ENCODE measurements at regions not wholly inside any gene's neighbourhood (a gene's known extent, or its start where the extent isn't known, plus 50 kb on each side); places are given as distances from the start of the nearest gene placed in this dataset.

- TF ChIP-seq EP300 (IDR thresholded peaks at IDR 0.05), result no peak
- TF ChIP-seq, protein P1, sequence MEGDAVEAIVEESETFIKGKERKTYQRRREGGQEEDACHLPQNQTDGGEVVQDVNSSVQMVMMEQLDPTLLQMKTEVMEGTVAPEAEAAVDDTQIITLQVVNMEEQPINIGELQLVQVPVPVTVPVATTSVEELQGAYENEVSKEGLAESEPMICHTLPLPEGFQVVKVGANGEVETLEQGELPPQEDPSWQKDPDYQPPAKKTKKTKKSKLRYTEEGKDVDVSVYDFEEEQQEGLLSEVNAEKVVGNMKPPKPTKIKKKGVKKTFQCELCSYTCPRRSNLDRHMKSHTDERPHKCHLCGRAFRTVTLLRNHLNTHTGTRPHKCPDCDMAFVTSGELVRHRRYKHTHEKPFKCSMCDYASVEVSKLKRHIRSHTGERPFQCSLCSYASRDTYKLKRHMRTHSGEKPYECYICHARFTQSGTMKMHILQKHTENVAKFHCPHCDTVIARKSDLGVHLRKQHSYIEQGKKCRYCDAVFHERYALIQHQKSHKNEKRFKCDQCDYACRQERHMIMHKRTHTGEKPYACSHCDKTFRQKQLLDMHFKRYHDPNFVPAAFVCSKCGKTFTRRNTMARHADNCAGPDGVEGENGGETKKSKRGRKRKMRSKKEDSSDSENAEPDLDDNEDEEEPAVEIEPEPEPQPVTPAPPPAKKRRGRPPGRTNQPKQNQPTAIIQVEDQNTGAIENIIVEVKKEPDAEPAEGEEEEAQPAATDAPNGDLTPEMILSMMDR (IDR thresholded peaks at IDR 0.05), result no peak
- TF ChIP-seq POLR2A (IDR thresholded peaks at IDR 0.05), result no peak
Observed at GRCh38 chr2:125560855-125561254, 1095.1 kb upstream of the GYPC start.

DNA sequence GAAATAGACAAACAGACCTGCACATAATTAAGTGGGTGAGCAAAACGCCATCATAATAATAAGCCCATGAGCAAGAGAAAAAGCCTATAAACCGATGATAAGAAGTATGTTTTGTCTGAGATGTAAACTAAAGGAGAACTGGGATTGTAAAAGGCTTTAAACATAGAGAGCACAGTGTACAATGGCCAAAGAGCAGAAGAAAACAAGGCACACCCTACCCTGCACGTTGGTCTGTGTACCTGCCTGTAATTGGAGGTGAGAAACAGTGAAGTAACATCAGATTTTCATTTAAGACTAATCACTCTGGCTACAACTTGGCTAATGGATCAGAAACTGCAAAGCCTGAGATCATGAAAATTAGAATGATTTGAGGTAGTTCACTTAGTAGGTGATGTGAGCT, 1094.7 kb upstream of the GYPC start:
- Histone ChIP-seq H3K27ac (no peak overlapping the region), H3K4me3 (no peak overlapping the region), H3K9me3 (no peaks in the 10 kb centered on the region), H3K36me3 (no peaks in the 10 kb centered on the region), H3K27me3 (no peaks in the 10 kb centered on the region), H3K4me1 (ENCODE audit: insufficient read depth) (no peaks in the 10 kb centered on the region)
- intact Hi-C loops (cut with DNase I), result no loop called here
- WGBS, 3 donors, result 48 to 63% (median 62%) methylated on average over 3 of the region's 3 CpGs
- TF ChIP-seq POLR2A (IDR thresholded peaks at IDR 0.05) (no peak), EP300 (IDR thresholded peaks at IDR 0.05) (no peak)
- TF ChIP-seq, protein P1 (IDR thresholded peaks at IDR 0.05), result no peak
- no peak for DNase-seq

More at GRCh38 chr2:125560855-125561254, 1095.1 kb upstream of the GYPC start:
- no peak overlapping the region for H3K4me3 ChIP-seq
- intact Hi-C loops (cut with DNase I), result no loop called here
- no peaks in the 10 kb centered on the region for H3K27me3 ChIP-seq
- whole genome bisulfite sequencing, 3 donors, result 69 to 82% (median 73%) methylated on average over 1 of the region's 1 CpG
- no peaks in the 10 kb centered on the region for H3K9me3 ChIP-seq
- H3K36me3 ChIP-seq, result no peaks in the 10 kb centered on the region
- H3K4me1 ChIP-seq (ENCODE audit: insufficient read depth), result no peaks in the 10 kb centered on the region
- DNase-seq, result no peak
- H3K27ac ChIP-seq, result no peak overlapping the region

- H3K4me3 ChIP-seq, result no peak overlapping the region
- H3K9me3 ChIP-seq, result no peaks in the 10 kb centered on the region
- intact Hi-C loops (cut with DNase I), result no loop called here
- H3K4me1 ChIP-seq (ENCODE audit: insufficient read depth), result no peaks in the 10 kb centered on the region
- no peak for TF ChIP-seq EP300 (IDR thresholded peaks at IDR 0.05)
- TF ChIP-seq, protein P1 (IDR thresholded peaks at IDR 0.05), result no peak
- no peak for TF ChIP-seq POLR2A (IDR thresholded peaks at IDR 0.05)
- H3K36me3 ChIP-seq, result no peaks in the 10 kb centered on the region
- H3K27me3 ChIP-seq, result no peaks in the 10 kb centered on the region
- H3K27ac ChIP-seq, result no peak overlapping the region
- no peak for DNase-seq
Observed at GRCh38 chr2:125562924-125563323, 1093.0 kb upstream of the GYPC start.

DNA sequence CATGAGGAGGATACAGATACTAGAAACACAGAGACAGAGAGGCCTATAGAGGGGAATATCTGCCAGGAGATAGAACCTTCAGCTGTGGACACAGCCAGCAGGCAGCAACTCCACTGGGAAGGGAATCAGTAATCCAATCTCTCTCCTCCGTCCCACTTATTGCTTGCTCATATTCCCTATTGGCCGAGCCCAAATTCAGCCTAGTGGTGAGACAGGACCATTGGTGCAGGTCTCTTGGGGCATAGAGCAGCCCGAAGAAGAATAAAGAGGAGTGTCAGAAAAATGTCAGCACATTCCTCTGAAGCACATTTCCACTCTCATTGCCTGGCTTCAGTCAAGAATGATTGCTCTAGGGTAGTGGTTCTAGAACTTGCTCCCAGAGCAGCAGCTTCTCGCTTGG, 1091.5 kb upstream of the GYPC start:
- Histone ChIP-seq H3K4me1 (ENCODE audit: insufficient read depth) (no peaks in the 10 kb centered on the region), H3K4me3 (no peak overlapping the region), H3K36me3 (no peaks in the 10 kb centered on the region), H3K27me3 (no peaks in the 10 kb centered on the region), H3K9me3 (no peaks in the 10 kb centered on the region), H3K27ac (no peak overlapping the region)
- 31 to 59% (median 53%) methylated on average over 4 of the region's 4 CpGs for WGBS, 3 donors
- intact Hi-C loops (cut with DNase I), result no loop called here
- DNase-seq, result no peak
- TF ChIP-seq POLR2A (IDR thresholded peaks at IDR 0.05), result no peak
- TF ChIP-seq, protein P1 (IDR thresholded peaks at IDR 0.05), result no peak

- intact Hi-C loops (cut with DNase I), result no loop called here
- no peaks in the 10 kb centered on the region for H3K9me3 ChIP-seq
- TF ChIP-seq EP300 (IDR thresholded peaks at IDR 0.05), result no peak
- no peak for TF ChIP-seq POLR2A (IDR thresholded peaks at IDR 0.05)
- TF ChIP-seq, protein P1 (IDR thresholded peaks at IDR 0.05), result no peak
- WGBS, 3 donors, result 28 to 32% (median 30%) methylated on average over 3 of the region's 3 CpGs
- DNase-seq, result no peak
- H3K27me3 ChIP-seq, result no peaks in the 10 kb centered on the region
- no peaks in the 10 kb centered on the region for H3K36me3 ChIP-seq
- H3K4me1 ChIP-seq (ENCODE audit: insufficient read depth), result no peaks in the 10 kb centered on the region
- no peak overlapping the region for H3K4me3 ChIP-seq
- no peak overlapping the region for H3K27ac ChIP-seq
Observed at GRCh38 chr2:125566422-125566821, 1089.5 kb upstream of the GYPC start.
